OCI-LY1 (cell line): ENCODE measurements at regions not wholly inside any gene's neighbourhood (a gene's known extent, or its start where the extent isn't known, plus 50 kb on each side); places are given as distances from the start of the nearest gene placed in this dataset.

ENCODE experiments used
- EZH2 ChIP-seq: fragments of 200-600 bp; sonication (generic), shearing (Covaris generic); IDR thresholded peaks from 2 replicates; pipeline ENCODE4 v1.8.0; 2017; ENCODE audit warnings: borderline replicate concordance, mixed run types, mild to moderate bottlenecking, antibody characterized with exemption, low read length, moderate library complexity, mixed read lengths
- TF ChIP-seq, protein P1 (sequence below): fragments of 200-600 bp; sonication (generic), shearing (Covaris generic); IDR thresholded peaks from 2 replicates; pipeline ENCODE4 v1.5.1; 2017; ENCODE audit warnings: mild to moderate bottlenecking, antibody characterized with exemption, low read length, moderate library complexity, mixed read lengths

DNA sequence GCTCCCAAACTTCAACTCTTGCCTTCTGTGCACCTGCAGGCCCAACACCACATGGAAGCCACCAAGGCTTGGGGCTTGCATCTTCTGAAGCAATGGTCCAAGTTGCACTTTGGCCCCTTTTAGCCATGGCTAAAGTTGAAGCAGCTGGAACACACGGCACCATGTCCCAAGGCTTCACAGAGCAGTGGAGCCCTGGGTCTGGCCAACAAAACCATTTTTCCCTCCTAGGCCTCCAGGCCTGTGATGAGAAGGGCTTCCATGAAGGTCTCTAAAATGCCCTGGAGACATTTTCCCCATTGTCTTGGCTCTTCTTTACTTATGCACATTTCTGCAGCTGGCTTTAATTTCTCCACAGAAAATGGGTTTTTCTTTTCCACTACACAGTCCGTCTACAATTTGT lies 61.3 kb upstream of the CYSLTR1 start:
- TF ChIP-seq, protein P1, sequence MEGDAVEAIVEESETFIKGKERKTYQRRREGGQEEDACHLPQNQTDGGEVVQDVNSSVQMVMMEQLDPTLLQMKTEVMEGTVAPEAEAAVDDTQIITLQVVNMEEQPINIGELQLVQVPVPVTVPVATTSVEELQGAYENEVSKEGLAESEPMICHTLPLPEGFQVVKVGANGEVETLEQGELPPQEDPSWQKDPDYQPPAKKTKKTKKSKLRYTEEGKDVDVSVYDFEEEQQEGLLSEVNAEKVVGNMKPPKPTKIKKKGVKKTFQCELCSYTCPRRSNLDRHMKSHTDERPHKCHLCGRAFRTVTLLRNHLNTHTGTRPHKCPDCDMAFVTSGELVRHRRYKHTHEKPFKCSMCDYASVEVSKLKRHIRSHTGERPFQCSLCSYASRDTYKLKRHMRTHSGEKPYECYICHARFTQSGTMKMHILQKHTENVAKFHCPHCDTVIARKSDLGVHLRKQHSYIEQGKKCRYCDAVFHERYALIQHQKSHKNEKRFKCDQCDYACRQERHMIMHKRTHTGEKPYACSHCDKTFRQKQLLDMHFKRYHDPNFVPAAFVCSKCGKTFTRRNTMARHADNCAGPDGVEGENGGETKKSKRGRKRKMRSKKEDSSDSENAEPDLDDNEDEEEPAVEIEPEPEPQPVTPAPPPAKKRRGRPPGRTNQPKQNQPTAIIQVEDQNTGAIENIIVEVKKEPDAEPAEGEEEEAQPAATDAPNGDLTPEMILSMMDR: no peak
- no peak for TF ChIP-seq EZH2
